ENCODE measurements at regions not wholly inside any gene's neighbourhood (a gene's known extent, or its start where the extent isn't known, plus 50 kb on each side); places are given as distances from the start of the nearest gene placed in this dataset.

GRCh38 chr12:11946161-11946560 lies 124.6 kb upstream of the BCL2L14 start:
- TF ChIP-seq EZH2 (IDR thresholded peaks at IDR 0.05; ENCODE audit: insufficient read depth, poor library complexity, severe bottlenecking) (no peak), EZH2phosphoT487 (IDR thresholded peaks at IDR 0.05; ENCODE audit: insufficient read depth, low read depth) (no peak)
